Osteocyte (in vitro differentiated cells): ENCODE measurements at regions not wholly inside any gene's neighbourhood (a gene's known extent, or its start where the extent isn't known, plus 50 kb on each side); places are given as distances from the start of the nearest gene placed in this dataset.

ENCODE experiments used
- DNase-seq: peaks from one replicate; pipeline ENCODE4 v3.0.0; 2021; ENCODE audit warnings: mixed read lengths; ENCODE audit not compliant: unreplicated experiment; ENCODE audit errors: extremely low spot score
- H3K27ac Mint-ChIP-seq: one replicate; pipeline ENCODE4 v1.8.0; 2021; ENCODE audit warnings: mild to moderate bottlenecking, mixed read lengths; ENCODE audit not compliant: unreplicated experiment
- H3K27me3 Mint-ChIP-seq: one replicate; pipeline ENCODE4 v1.8.0; 2021; ENCODE audit warnings: mixed read lengths; ENCODE audit not compliant: unreplicated experiment
- H3K36me3 Mint-ChIP-seq: one replicate; pipeline ENCODE4 v1.8.0; 2021; ENCODE audit warnings: mixed read lengths; ENCODE audit not compliant: unreplicated experiment
- H3K4me1 Mint-ChIP-seq: one replicate; pipeline ENCODE4 v1.8.0; 2021; ENCODE audit warnings: mixed read lengths; ENCODE audit not compliant: unreplicated experiment
- H3K4me3 Mint-ChIP-seq: one replicate; pipeline ENCODE4 v1.8.0; 2021; ENCODE audit warnings: mild to moderate bottlenecking, moderate library complexity, mixed read lengths; ENCODE audit not compliant: unreplicated experiment
- H3K9me3 Mint-ChIP-seq: one replicate; pipeline ENCODE4 v1.8.0; 2021; ENCODE audit warnings: mixed read lengths; ENCODE audit not compliant: unreplicated experiment
- TF ChIP-seq, protein P1 (sequence below): fragments of 200-600 bp; sonication (generic); IDR thresholded peaks from 2 replicates; pipeline ENCODE4 v1.5.0; 2021; ENCODE audit warnings: antibody characterized with exemption, mild to moderate bottlenecking, moderate library complexity

DNA sequence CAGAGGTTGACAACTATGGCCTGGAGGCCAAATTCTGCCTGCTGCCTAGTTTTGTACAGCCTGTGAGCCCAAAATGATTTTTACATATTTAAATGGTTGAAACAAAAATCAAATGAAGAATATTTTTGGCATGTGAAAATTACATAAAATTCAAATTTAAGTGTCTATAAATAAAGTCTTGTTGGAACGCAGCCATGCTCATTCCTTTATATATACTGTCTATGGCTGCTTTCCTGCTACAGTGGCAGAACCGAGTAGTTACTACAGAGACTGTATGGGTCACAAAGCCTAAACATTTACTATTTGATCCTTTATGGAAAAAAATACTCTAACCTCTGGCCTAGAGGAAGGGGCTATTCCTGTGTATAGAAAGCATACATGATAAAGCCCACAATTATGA, 290.4 kb downstream of the GLUD2 start:
- H3K9me3 Mint-ChIP-seq = no peaks in the 10 kb centered on the region
- H3K4me1 Mint-ChIP-seq = no peaks in the 10 kb centered on the region
- no peaks in the 10 kb centered on the region for H3K27me3 Mint-ChIP-seq
- H3K4me3 Mint-ChIP-seq = no peak overlapping the region
- TF ChIP-seq, protein P1, sequence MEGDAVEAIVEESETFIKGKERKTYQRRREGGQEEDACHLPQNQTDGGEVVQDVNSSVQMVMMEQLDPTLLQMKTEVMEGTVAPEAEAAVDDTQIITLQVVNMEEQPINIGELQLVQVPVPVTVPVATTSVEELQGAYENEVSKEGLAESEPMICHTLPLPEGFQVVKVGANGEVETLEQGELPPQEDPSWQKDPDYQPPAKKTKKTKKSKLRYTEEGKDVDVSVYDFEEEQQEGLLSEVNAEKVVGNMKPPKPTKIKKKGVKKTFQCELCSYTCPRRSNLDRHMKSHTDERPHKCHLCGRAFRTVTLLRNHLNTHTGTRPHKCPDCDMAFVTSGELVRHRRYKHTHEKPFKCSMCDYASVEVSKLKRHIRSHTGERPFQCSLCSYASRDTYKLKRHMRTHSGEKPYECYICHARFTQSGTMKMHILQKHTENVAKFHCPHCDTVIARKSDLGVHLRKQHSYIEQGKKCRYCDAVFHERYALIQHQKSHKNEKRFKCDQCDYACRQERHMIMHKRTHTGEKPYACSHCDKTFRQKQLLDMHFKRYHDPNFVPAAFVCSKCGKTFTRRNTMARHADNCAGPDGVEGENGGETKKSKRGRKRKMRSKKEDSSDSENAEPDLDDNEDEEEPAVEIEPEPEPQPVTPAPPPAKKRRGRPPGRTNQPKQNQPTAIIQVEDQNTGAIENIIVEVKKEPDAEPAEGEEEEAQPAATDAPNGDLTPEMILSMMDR = no peak
- H3K36me3 Mint-ChIP-seq = no peaks in the 10 kb centered on the region
- no peak overlapping the region for H3K27ac Mint-ChIP-seq
- DNase-seq = no peak

DNA sequence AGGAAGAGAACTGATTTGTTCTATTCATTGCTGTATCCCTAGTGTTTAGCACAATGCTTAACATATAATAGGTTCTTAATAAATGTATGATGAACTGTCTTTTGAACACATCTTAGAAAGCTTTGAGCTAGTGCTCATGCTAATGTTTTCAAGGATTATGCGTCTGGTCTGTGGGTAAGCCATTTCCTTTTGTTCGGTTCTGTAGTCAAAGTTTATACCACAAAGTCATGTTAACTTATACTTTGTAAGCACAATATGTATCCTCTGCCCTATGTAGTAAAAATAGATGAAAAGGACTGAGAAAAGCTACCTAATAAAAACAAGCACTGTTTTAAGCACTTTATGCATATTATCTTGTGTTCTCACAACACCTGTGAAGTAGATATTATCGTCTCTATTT, 301.9 kb downstream of the GLUD2 start:
- Mint-ChIP-seq H3K4me1 (no peaks in the 10 kb centered on the region), H3K27ac (no peak overlapping the region), H3K27me3 (no peaks in the 10 kb centered on the region), H3K4me3 (no peak overlapping the region), H3K36me3 (no peaks in the 10 kb centered on the region), H3K9me3 (peaks cover 11% of the 10 kb centered on the region)
- DNase-seq = no peak
- TF ChIP-seq, protein P1 = no peak

DNA sequence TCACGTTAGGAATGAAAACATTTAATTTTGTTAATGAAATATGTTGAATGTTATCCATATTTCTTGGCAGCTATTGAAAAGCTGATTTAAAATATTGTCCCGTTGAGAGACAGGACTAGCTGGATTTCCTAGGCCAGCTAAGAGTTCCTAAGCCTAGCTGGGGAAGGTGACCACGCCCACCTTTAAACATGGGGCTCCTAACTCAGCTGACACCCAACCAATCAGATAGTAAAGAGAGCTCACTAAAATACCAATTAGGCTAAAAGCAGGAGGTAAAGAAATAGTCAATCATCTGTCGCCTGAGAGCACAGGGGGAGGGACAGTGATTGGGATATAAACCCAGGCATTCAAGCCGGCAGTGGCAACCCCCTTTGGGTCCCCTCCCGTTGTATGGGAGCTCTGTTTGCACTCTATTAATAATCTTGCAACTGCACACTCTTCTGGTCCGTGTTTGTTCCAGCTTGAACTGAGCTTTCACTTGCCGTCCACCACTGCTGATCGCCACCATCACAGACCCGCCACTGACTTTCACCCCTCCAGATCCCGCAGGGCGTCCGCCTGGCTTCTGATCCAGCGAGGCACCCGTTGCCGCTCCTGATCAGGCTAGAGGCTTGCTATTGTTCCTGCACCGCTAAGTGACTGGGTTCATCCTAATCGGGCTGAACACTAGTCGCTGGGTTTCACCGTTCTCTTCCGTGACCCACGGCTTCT, 308.9 kb downstream of the GLUD2 start:
- Mint-ChIP-seq H3K4me1 (no peaks in the 10 kb centered on the region), H3K36me3 (no peaks in the 10 kb centered on the region), H3K9me3 (peaks cover 6% of the 10 kb centered on the region), H3K27ac (no peak overlapping the region), H3K27me3 (no peaks in the 10 kb centered on the region), H3K4me3 (no peak overlapping the region)
- no peak for DNase-seq
- TF ChIP-seq, protein P1 = no peak

DNA sequence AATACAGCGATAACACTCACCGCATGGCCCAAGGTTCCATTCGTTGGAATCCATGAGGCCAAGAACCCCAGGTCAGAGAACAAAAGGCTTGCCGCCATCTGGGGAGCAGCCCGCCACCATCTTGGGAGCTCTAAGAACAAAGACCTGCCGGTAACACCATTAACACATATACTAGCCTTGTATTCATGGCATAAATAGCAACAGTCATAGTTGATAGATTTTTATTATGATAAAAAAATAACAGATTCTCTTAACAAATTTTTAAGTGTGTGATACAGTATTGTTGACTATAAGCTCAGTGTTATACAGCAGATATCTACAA, 309.4 kb downstream of the GLUD2 start:
- TF ChIP-seq, protein P1 = no peak
- H3K27ac Mint-ChIP-seq = no peak overlapping the region
- H3K9me3 Mint-ChIP-seq = peaks cover 7% of the 10 kb centered on the region
- H3K4me3 Mint-ChIP-seq = no peak overlapping the region
- H3K27me3 Mint-ChIP-seq = no peaks in the 10 kb centered on the region
- DNase-seq = no peak
- H3K36me3 Mint-ChIP-seq = no peaks in the 10 kb centered on the region
- H3K4me1 Mint-ChIP-seq = no peaks in the 10 kb centered on the region

DNA sequence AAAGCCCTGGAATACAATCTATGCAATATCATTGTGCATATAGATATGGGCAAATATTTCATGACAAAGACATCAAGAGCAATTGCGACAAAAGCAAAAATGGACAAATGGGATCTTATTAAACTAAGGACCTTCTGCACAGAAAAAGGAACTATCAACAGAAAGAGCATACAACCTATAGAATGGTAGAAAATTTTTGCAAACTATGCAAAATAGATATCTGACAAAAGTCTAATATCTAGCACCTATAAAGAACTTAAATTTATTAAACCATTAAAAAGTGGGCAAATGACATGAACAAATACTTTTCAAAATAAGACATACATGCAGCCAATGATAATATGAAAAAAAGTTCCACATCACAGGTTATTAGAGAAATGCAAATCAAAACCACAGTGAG, 312.9 kb downstream of the GLUD2 start:
- Mint-ChIP-seq H3K36me3 (no peaks in the 10 kb centered on the region), H3K27me3 (no peaks in the 10 kb centered on the region), H3K27ac (no peak overlapping the region), H3K9me3 (peaks cover 18% of the 10 kb centered on the region), H3K4me1 (no peaks in the 10 kb centered on the region), H3K4me3 (no peak overlapping the region)
- TF ChIP-seq, protein P1 = no peak
- DNase-seq = no peak
